G401 (cell line): ENCODE measurements at regions not wholly inside any gene's neighbourhood (a gene's known extent, or its start where the extent isn't known, plus 50 kb on each side); places are given as distances from the start of the nearest gene placed in this dataset.
"Not testable (repeated sequence)": the region's sequence is repeated elsewhere in the genome, so short reads cannot be mapped to it uniquely, and the experiment has no call there.

Experiments
- DNase-seq: peaks from one replicate; pipeline ENCODE4 v3.0.0-alpha.2; 2015; ENCODE audit warnings: low spot score
- in situ Hi-C: cut with HindIII; loops from 2 replicates; pipeline ENCODE4 v1.10.0; 2016; ENCODE audit warnings: low sequenced_read_pairs, mixed read lengths

DNA sequence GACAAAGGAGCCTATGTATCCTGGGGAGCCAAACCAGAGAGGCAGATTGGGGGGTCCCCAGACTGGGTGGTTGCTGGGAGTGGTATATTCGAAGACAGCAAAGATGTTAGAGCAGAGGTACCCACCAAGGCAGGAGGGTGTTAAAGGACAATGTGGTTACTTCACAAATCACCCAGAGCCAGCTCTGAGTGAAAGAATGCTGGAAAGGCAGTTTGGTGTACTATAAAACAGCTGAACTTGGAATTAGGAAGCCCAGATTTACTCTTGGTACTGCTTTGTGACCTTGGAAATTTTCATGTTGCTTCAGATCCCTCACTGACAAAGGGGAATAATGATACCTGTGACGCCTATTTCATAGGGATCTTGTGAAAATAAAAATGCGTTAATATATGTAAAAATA lies 121.6 kb downstream of the CD164 start:
- DNase-seq: no peak

GRCh38 chr6:109260126-109260525 lies 122.1 kb downstream of the CD164 start:
- in situ Hi-C loops: no loop called here
- no peak for DNase-seq

More for the DNA sequence above, 121.6 kb downstream of the CD164 start:
- in situ Hi-C loops: no loop called here

- no peak for DNase-seq
These were observed 124.1 kb downstream of the CD164 start for GRCh38 chr6:109258129-109258528.

GRCh38 chr6:109257494-109257893 lies 124.8 kb downstream of the CD164 start:
- no peak for DNase-seq
- in situ Hi-C loops: no loop called here

More at GRCh38 chr6:109258129-109258528, 124.1 kb downstream of the CD164 start:
- in situ Hi-C loops: no loop called here

DNA sequence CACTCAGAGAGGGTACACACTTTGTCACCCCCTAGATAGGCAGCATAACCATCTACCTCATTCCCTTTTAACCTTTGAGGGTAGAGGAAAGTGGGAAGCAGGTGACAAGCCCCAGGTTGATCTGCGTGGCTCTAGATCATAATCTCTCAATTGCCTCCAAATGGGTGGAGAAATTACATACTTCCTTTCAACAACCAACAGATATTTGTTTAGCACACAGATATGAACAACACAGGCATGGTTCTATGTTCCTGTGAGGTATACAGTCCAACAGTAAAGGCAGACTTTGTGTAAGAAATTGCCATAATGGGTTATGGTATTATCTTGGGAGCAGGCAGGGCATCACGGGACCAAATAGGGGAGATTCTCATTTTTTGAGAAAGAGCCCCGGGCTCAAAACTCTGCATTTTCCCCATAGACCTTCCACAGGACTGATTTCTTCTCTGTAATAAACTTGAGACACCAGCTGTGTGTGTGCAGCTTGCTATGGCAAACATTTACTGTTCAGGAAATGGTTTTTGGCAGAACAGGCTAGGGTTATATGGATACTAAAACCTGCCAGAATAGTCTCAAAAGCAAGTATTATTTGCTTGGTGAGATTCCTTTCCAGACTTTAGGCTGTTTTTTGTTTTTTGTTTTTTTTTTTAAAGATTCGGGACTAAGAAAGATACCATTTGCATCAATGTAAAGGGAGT lies 126.2 kb downstream of the CD164 start:
- no peak for DNase-seq

DNA sequence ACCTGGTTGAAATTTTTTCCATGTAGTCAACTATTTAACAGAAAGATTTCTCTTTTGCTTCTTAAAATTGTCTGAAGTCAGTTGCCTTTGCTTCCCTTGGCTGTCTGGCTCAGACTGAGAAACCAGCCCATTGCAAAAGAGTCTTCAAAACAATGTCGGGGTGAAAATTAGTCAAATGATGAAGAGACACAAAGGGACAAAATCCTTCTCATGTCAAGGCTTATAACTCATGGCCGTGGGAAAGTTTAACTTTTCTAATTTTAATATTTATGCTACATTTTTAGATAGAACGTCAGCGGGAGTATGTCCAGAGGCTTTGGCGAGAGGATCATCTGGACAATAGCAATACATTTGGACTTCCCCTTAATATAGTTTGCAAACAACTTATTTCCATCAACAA lies 127.2 kb downstream of the CD164 start:
- no peak for DNase-seq
- in situ Hi-C loops: no loop called here

More for the DNA sequence above, 126.2 kb downstream of the CD164 start:
- in situ Hi-C loops: no loop called here

DNA sequence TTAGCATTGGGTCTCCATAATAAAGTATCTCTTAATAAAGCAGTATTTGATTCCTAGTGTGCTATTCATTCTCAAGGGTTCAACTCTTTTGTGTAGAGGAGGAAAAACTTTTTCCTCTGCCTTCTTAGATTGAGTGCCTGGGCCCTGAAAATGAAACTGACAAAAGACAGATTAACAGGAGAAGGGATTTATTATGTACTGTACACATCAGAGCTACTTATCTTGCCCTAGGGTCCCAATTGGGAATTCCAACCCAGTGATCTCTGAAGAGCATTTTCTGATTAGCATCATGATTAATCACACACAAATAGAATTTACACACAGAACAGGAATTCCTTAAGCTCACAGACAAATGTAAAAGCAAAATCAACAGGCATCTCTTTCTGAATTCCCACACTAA lies 128.9 kb downstream of the CD164 start:
- no peak for DNase-seq
- in situ Hi-C loops: no loop called here

DNA sequence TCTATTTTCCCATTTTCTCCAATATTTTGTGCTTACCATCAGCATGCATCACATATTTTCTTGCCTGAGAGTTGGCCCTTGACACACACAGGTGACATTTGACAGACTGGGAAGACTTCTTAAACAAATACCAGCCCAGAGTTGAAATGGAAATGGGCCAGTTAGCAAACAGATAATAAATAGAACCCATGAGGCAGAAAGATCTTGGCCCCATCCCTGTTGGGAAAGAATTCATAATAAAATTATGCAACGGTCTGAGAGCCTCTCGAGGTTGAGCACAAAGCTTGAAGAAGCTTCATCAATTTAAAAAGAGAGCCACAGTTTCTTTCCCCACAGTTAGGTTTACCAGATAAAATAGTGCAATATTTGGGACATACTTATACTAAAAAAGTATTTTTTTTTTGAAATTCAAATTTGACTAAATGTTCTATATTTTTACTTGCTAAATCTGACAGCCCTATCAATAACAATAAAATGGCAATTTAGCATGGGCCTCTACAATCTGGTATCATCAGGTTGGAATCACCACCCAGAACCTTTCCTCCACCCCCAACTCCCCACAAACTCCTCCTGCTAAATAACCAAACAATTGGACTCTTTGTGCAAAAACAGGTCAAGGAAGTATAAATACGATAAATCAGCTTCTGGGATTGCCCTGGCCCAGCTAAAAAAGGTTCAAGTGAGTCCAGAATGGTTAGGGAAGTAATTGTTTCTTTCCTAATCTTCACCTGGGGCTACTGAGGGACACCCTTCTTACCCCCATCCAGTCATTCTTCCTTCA lies 129.8 kb downstream of the CD164 start:
- no peak for DNase-seq
- in situ Hi-C loops: no loop called here

DNA sequence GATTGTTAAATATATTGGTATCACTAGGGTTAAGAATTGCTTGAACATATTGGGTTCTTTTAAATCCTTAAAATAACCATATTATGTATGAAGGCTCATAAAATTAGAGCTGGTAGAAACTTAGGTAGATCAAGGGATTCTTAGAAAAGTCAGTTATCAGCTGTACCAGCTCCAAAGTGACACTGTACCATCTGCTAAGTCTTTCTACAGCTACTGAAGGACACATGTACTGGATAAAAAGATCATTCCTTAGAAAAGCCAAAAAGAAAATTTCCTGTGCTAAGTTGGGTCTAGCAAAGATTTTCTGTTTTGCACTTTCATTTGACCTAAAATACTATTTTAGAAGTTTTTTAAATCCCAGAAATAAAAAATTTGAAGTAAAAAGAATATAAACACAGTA lies 130.4 kb downstream of the CD164 start:
- no peak for DNase-seq
- in situ Hi-C loops: no loop called here

DNA sequence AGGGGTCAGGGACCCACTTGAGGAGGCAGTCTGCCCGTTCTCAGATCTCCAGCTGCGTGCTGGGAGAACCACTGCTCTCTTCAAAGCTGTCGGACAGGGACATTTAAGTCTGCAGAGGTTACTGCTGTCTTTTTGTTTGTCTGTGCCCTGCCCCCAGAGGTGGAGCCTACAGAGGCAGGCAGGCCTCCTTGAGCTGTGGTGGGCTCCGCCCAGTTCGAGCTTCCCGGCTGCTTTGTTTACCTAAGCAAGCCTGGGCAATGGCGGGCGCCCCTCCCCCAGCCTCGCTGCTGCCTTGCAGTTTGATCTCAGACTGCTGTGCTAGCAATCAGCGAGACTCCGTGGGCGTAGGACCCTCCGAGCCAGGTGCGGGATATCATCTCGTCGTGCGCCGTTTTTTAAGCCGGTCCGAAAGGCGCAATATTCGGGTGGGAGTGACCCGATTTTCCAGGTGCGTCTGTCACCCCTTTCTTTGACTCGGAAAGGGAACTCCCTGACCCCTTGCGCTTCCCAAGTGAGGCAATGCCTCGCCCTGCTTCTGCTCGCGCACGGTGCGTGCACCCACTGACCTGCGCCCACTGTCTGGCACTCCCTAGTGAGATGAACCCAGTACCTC lies 131.6 kb downstream of the CD164 start:
- in situ Hi-C loops, DNase-seq: not testable (repeated sequence)

DNA sequence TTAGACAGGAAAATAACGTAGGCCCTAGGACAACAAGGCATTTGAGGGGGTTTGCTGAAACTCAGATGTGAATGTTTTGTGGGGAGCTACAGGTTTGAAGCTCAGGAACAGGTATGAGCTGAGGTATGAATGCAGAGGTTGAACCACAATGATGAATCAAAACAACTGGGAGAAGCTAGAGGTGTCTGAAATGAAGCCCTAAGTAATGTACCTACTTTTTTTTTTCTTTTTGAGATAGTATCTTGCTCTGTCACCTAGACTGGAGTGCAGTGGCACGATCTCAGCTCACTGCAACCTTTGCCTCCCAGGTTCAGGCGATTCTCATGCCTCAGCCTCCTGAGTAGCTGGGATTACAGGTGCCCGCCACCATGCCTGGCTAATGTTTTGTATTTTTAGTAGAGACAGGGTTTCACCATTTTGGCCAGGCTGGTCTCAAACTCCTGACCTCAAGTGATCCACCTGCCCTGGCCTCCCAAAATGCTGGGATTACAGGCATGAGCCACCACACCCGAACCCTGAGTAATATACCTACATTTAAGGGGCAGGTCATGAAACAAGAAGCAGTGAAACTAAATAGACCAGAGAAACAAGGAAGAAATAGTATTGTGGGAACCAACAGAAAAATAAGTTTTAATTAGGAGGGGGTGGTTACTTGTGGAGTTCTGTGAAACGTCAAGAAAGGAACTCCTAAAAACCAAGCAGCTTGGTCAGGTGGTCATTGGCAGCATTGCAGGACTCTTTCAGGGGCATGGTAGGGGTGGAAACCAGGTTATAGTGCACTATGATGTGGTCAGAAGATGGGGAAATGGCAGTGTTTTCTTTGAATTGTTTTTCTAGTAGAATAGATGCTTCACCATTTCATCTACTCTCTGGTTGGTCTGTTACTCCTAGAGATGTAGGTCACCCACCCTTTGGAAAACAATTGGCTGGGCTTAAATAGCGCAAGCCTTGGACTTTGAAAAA lies 138.1 kb downstream of the CD164 start:
- no peak for DNase-seq
- in situ Hi-C loops: no loop called here

- in situ Hi-C loops: no loop called here
- no peak for DNase-seq
These were observed 139.3 kb downstream of the CD164 start for GRCh38 chr6:109242925-109243324.

- DNase-seq: no peak
- in situ Hi-C loops: no loop called here
These were observed 140.2 kb downstream of the CD164 start for GRCh38 chr6:109242029-109242428.

- DNase-seq: no peak
- in situ Hi-C loops: no loop called here
These were observed 141.1 kb downstream of the CD164 start for GRCh38 chr6:109241199-109241598.

DNA sequence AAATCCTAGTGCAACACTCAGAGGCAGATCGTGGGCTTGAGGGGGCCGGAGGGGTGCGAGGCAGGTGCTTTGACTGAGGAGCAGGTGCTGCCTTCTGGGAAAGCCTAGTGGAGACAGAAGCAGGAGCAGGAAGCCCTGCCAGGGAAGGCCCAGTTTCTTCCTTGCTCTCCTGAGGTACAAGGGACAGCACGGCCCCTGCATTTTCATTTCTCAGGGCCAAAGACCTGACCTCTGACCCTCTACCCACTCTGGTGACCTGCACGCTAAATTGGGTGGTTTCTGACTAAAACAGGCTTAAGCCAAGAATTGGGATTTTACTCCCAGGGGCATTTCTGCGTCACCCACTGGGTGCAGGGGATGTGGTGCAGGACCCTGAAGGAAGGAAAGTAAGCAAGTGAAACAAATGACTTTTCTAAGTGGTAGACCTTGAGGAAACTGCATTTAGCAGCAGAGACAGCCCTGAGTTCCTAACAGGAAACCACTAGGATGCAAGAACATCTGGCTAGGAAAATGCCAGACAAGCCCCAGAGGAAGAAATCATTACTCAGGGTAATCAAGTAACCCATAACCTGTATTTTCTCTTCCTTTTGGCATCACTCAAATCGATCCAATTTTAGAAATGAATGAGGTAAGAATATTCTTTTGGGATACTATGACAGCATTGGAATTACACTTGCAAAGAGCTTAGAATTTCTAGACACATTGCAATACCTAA lies 141.7 kb downstream of the CD164 start:
- no peak for DNase-seq
- in situ Hi-C loops: no loop called here

- in situ Hi-C loops: no loop called here
- no peak for DNase-seq
These were observed 142.5 kb downstream of the CD164 start for GRCh38 chr6:109239651-109240321.

GRCh38 chr6:109239160-109239559 lies 143.1 kb downstream of the CD164 start:
- in situ Hi-C loops: no loop called here
- DNase-seq: no peak

GRCh38 chr6:109238396-109238795 lies 143.1 kb downstream of the CEP57L1 start:
- no peak for DNase-seq
- in situ Hi-C loops: no loop called here
